DMS53 (cell line): ENCODE measurements at regions not wholly inside any gene's neighbourhood (a gene's known extent, or its start where the extent isn't known, plus 50 kb on each side); places are given as distances from the start of the nearest gene placed in this dataset.

ENCODE experiments used
- DNase-seq: peaks from one replicate; lab custom pipeline; 2025; lab: John Stamatoyannopoulos, UW

DNA sequence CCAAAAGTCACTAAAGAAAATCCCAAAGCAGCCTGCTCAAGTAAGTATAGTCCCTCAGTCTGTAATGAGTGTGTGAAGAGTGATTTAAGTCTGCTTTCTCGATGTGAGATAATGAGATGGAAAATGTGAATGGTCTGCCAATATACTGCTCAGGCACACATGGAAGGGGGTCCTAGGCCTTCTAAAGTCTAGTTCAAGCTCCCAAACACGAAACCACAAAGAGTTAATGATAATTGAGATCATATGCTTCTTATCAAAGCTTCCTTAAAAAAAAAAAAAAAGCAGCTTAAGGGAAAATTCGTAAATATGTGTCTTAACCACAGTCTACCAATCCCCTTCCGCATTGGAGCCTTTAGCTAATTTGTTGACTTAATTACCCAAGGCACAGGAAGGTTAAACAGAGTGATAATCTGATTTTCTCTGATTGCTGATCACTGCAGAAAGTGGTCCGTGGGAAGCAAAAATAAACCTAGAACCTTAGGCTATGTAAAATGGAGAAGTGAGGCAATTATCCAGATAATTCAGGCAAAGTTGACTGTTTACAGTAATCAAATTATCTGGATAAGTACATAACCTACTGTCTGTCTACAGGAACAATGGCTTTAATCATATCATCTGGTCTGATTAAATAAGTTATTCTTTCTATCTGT is 172.9 kb downstream of the MBL2 start:
- peak; percentile 23 for DNase-seq

DNA sequence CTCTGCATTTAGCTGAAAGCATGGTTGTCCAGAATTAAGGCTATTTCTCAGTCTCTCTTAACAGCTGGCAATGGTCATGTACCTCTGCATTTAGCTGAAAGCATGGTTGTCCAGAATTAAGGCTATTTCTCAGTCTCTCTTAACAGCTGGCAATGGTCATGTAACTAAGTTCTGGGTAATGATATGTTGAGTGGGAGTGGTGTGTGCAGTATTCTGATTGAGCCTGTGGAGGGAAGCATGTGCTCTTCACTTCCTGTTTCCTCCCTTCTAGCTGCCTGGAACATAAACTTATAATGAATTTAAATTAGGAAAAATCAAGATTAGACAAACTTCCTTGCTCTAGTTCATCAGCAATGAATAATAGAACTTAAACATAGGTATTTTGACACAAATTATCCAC is 168.5 kb downstream of the MBL2 start:
- peak; percentile 6 for DNase-seq

DNA sequence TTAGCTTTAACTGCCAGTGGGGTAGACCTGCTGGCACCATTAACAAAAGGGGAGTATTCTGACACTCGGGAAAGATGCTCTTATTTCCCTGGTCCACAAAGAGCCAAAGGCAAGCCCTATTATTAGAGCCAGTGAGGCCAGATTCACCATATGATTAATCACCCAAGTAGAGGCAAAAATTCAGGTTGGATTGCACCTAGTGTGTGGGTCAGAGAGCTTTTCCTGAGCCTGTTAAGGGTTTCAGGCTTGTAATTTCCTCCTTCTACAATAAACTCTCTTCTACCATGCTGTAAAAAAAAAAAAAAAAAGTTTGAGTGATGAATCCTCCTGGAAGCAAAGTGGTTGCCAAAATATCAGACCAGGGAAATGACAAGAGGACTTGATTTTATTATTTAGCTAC is 163.5 kb downstream of the MBL2 start:
- DNase-seq = no peak

DNA sequence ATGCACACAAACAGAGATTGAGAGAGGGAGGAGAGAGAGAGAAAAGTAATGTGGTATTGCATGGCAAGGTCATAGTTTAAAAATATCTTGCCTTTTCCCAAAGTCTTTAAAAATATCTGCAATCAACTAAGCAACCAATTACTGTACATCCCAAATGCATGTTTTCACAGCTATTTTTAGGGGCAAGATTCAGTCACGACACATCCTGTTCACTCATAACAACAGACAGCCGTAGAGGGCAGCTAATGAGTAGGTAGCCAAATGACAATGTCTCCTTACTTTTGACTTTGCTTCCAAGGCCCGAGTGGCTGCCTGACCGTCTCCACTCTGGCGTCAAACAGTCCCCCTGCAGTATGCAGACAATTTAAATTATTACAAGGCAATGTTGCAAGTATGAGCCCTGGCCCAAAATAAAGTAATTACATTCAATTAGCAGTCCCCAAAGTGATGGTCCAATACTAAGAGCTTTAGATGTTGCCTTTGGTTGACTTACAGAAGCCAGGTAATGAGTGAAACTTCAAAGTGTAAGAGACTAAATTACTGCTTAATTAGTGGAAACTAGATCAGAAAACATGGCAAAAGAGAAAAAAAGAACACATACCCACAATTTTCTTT is 162.9 kb downstream of the MBL2 start:
- no peak for DNase-seq

DNA sequence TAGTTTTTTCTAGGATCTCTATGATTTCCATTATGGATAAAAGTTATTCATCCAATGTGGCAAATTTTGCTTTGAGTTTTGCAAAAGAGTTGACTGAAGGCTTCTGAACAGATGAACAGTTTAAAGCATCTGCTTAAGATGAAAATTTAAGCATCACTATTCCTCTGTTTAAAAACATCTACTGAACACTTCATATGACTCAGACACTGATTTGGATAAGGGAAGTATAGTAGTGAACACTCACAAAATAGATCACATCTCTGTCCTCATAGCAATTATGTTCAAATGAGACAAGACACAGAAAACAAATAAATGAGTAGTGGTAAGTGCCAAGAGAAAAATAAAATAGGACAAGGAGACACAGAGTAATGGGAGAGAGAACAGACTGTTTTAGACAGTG is 157.3 kb downstream of the MBL2 start:
- no peak for DNase-seq

DNA sequence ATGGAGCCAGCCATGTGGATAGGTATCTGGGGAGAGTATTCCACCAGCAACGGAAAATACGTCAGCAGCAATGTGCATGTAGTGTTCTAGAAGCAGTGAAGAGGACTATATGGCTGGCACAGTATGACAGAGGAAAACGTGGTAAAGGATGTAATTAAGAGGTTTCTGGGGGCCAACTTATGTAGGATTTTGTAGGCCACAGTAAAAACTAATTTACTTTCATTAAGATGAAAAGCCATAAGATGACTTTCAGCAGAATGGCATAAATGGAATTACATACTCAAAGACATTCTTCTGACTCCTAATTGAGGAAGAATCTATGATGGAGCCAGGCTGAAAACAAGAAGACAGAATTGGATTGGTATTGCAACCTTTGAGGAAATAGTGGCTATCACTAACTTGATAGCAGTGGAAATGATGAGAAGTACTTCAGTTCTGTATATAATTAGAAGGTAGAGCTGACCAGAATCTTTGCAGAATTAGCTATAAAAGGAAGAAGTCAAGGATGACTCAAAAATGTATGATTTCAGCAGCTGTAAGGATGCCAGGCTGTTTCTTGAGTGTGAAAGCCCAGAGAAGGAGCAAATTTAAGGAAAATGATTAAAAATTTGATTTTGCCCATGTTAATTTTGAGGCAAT is 156.7 kb downstream of the MBL2 start:
- DNase-seq = no peak

DNA sequence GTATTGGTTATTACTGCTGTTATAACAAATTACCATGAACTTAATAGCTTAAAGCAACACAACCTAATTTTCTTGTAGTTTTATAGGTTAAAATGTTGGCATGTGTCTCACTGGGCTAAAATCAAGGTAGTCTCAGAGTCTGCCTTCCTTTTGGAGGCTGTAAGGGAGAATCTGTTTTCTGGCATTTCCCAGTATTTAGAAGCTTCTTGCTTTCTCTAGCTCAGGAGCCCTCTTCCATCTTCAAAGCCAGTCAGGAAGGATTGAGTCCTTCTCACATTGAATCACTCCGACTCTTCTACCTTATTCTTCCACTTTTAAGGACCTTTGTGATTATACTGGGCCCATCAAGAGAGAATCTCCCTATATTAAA is 156.2 kb downstream of the MBL2 start:
- no peak for DNase-seq

DNA sequence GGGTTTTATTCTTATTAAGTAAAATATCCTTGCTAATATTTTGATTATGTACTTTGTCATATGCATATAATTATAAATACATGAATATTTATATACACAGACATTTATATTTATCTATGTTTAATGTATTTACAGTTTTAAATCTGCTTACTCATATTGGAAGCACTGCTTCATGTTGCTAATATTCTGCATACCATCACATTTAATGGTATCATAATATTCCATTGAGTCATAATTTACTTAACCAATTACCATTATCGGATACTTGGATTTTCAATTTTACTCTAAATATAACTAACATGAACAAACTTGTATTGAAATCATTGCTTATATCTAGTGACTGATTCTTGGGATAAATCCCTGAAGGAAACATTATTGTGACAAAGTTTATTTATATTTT is 155.2 kb downstream of the MBL2 start:
- no peak for DNase-seq

DNA sequence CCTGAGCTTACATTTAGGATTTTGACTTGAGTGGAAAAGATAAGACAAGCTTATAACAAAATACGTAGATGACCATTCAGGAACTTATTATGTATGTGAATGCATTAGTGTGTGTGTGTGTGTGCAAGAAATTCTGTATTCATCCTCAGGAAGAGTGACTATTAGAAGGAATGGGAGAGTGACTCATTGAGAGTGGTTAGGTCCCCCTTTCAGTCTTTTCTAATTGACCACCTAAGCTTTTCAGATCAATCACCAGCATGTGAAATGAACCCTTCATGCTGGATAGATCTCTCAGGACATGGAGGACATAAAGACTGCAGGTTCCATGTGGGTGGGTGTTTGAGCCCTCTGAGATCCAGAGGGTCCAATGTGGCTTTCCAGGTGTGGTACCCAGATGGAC is 153.5 kb downstream of the MBL2 start:
- no peak for DNase-seq

DNA sequence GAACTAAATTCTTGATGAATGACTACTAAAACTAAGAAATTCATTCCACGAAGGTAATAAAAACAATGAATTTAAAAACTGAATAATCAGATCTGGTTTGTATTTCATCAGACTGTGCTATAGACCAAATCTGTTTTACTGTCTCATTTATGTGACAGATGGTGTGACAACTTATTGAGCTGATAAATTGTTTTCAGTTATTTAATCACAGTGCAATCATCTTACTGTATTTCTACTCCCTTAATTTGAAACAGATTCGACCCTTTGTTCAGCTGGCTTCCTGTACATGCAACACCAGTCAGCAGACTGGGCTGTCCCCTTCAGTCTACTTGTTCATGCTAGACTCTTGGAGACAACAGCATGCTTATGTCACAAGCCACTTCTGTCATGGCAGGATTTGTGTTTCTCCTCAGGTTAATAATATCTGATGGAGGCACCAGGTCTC is 150.9 kb downstream of the MBL2 start:
- DNase-seq = no peak

DNA sequence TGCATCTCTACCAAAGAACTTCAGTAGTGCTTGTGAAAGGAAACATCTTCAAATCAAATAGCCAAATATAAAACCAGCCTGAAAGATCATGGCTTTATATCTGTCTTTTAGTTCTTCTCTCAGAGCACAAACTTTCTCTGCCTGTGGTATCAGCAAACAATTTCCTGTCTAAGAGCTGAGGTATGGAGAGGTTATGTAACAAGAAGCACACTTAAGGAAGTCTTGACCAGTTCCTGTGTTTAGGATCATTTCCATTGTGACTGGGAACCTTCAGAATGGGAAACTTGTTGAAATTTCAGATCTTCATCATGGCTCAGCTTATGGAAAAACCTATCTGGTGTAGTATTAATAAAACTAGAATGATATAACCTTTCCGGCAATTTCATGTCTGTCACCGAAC is 148.8 kb downstream of the MBL2 start:
- no peak for DNase-seq

DNA sequence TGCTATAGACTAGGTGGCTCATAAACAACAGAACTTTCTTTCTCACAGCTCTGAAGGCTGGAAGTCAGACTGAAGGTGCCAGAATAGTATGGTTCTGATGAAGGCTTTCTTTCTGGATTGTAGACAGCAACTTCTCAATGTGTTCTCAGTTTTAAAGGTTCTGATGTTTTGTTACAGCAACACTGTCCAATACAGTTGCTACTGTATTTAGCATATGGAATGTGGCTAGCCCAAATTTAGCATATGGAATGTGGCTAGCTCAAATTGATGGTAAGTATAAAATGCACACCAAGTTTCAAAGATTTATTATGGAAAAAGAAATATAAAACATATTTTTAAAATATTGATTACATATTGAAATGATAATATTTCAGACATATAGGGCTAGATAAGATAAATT is 145.3 kb downstream of the MBL2 start:
- DNase-seq = no peak

DNA sequence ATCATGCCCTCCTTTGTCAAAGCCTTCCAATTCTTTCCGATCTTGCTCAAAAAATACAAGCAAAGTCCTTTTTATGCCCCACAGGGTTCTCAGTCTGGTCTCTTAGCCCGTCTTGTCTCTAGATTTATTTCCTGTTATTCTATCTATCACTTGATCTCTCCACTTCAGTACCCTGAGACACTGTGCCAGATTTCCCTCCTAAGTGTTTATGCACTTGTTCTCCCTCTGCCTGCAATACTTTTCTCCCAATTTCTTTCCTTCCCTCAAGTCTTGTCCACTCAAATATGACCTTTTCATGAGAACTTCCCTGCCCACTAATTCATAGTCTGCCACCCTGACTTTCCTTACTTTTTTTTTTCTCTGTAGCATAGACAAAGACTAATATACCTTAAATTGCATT is 141.4 kb downstream of the MBL2 start:
- peak; percentile 4 for DNase-seq

DNA sequence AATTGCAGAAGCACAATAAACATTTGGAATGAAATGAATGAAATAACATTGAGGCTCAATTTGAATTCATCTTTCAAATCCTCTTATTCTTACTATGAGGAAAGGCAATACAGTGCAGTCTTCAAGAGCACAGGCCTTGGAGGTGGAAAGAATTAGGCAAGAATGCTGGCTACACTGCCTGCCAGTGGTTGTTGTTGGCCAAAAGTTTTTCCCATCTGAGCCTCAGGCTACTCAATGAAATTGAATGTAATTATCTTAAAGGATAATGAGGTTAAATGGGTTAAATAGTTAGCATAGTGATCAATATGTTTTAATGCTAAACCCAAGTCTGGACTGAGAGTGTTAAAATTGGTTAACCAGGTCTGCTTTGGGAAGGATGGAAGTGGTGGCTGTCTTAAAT is 140.9 kb downstream of the MBL2 start:
- DNase-seq = no peak

DNA sequence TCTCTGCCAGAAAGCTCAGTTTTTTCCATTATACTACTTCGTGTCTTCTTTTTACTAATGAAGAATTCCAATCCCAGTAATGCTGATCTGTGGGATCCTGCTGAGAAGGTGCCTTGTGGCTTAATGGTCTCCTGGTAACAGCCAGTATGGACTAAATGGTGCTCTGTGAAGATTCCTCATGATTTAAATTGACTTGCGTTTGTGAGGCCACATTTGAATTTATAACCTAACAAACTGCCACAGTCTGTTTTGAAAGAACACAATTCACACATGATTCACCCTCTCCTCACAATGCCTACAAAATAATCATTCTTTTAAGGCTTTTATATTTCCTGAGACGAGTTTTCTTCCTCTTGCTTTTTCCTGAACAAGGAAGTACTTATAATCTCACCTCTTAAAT is 140.0 kb downstream of the MBL2 start:
- peak; percentile 18 for DNase-seq

DNA sequence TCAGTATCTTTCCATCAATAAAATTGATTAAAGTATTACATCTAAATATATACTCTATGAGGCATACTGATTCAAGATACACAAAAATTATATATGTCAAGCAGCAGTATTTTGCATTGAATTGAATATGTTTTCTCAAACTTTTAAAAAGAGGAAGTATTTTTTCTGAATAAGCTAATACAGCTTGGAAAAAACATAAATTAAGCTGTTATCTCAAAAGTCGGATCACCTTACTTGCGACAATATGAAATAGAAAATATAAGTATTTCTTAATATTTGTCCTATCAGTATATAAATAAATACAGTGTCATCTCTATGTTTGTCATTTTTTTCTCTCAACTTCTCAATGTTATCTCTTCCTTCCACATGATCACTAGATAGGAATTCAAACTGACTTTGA is 139.3 kb downstream of the MBL2 start:
- no peak for DNase-seq

DNA sequence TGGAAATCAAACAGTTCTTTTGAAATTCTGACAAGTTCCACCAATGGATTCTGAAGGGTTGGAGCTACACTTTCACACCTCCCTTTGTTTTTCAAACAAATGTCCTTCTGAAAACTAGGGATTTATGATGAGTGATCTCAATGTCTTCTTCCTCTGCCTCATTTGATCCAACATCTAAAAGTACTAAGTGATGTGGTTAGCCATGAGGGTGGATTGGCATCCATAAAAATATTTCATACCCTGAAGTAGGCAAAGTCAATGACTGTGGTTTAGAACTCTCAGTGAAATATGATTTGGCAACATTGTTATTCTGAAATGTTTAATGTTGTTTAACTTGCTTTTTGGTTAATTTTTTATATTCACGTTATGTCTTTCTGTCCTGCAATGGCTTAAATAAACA is 136.9 kb downstream of the MBL2 start:
- no peak for DNase-seq

DNA sequence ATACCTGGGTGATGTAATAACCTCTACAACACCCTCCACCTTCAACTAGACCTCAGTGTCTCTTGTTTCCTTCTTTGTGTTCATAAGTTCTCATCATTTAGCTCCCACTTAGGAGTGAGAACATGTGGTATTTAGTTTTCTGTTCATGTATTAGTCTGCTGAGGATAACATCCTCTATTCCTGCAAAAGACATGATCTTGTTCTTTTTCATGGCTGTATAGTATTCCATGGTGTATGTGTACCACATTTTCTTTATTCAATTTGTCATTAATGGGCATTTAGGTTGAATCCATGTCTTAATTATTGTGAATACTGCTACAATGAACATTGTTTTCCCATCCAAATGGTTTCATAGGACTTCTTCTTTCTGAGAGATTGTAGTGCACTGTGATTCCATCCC is 135.7 kb downstream of the MBL2 start:
- DNase-seq = no peak

DNA sequence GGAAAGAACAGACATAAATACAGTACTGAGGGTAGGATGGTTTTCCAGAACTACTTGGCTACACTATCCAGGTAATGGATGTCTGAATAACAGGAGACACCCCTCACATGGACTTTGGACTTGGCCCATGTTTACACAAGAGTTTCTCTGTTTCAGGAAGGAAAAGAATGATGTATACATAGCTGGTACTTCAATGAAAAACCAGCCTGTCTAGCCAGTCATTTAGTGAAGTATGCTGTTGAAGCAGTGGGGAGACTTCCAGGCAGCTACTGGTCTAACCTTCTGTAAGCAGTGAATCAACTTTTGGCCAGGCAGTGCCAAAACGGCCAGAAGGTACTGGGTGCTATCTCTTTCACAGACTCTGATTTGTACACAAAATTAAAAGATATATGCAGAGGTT is 135.0 kb downstream of the MBL2 start:
- DNase-seq = peak; percentile 98

DNA sequence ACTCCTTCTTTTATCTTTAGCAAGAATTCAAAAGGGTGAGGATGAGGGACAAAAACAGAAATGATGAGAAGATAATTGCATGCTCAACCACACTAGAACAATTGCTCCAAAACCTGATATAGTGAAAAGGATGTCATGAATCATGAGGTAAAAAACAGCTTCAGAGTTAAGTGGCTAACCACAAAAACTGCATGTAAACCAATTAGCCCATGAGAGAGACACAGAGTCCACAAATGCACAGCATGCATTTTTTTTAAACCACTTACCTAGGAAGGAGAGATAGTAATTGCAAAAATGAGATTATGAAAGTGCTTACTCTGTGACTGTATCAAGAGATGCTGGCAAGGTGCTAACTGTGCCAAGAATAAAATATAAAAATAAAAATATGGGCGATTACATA is 132.9 kb downstream of the MBL2 start:
- DNase-seq = peak; percentile 74

DNA sequence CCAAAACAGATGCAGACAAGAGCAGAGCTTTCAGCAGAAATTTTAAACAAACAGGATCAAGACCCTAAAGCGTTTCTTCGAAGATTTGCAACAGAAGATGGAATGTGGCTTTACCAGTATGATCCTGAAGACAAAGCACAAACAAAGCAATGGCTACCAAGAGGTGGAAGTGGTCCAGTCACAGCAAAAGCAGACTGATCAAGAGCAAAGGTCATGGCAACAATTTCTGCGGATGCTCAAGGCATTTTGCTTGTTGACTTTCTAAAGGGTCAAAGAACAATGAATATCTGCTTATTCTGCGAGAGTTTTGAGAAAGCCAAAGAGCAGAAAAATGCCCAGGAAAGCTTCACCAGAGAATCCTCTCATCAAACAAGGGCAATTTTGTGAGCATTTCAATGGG is 130.4 kb downstream of the MBL2 start:
- no peak for DNase-seq

DNA sequence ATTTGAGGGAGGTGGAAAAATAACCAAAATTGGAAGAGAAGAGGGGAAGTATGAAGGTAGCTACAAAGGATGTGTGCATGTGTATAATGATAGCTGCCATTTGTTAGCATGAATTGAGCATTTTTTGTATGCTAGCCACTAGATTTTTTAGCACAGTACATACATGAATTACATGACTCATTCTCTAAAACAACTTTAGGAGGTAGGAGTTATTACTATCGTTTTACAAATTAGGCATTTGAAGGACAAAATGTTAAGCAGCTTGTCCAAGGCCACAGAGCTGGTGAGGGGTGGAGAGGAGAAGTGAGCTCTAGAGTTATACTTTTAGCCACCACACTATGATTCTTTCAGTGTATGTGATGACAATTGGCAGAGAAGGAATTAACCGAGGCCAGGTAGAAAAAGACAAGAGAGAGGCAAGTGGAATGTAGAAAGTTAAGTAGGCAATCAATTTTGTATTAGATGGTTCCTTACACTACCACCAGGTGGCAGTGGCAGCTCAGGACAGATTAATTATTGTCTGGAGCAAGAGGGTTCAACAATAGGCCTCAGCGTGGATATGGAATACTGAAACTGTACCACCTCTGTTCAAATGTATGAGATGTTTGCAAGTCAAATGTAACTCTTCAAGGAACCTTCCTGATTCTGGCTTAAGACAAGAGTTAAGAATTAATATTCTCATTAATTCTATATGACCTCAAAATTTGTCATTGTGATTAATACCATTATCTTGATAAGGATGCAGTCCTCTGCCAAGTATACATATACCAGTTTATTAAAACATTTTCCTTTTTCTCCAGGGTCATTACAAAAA is 128.0 kb downstream of the MBL2 start:
- peak; percentile 76 for DNase-seq

DNA sequence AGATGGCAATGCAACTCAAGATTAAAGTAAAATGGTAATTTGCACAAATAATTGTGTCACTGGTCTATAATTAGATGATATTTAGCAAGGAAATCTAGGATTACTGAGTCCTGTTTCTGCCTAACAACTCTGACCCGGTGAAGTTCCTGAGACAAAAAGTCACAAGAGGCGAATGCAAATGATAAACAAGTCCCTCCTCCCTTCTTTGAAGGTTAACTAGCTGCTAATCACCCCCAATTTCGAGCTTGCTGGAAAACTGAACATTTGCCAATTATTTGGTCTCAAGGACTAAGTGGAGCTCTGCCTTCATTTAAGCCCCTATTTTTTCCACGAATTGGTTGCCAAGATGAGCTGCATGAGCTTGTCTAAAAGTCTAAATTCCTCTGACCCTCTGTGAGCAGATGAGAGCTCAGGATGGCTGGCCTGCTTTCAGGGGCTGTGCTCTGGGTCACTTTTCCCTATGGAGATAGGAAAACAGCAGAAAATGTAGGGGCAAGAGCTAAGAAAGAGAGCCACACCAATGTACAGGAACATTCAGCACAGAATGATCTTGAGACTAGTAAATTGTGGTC is 127.3 kb downstream of the MBL2 start:
- no peak for DNase-seq
